H1 (cell line): ENCODE measurements at regions not wholly inside any gene's neighbourhood (a gene's known extent, or its start where the extent isn't known, plus 50 kb on each side); places are given as distances from the start of the nearest gene placed in this dataset.

Source experiments
- CHD7 ChIP-seq: fragments of 300-600 bp; sonication (generic); IDR thresholded peaks from 2 replicates; pipeline ENCODE4 v1.7.1; 2012; ENCODE audit warnings: low read length, moderate library complexity, mild to moderate bottlenecking, inconsistent platforms; ENCODE audit not compliant: insufficient replicate concordance
- POLR2A ChIP-seq, 2 experiments: IDR thresholded peaks; 1 replicate in 1 of 2; 2 replicates in 1 of 2; pipeline ENCODE4 v1.6.1; 2011; ENCODE audit warnings: low read depth in 2 of 2, low read length in 2 of 2, mild to moderate bottlenecking in 2 of 2; ENCODE audit errors: control extremely low read depth in 1 of 2
- RNF2 ChIP-seq: fragments of 200-900, 300-1000 bp; sonication (generic); IDR thresholded peaks from 2 replicates; pipeline ENCODE4 v1.7.1; 2016; ENCODE audit warnings: borderline replicate concordance, low read depth, mild to moderate bottlenecking, antibody characterized with exemption, low read length; ENCODE audit not compliant: poor library complexity, severe bottlenecking; ENCODE audit errors: missing control alignments
- SIN3A ChIP-seq, 2 experiments: IDR thresholded peaks in 1 of 2; conservative IDR thresholded peaks in 1 of 2; 2 replicates each; pipeline ENCODE4 v1.6.1; 2011 to 2012; ENCODE audit warnings: low read length in 2 of 2, improper control_type of control experiment in 1 of 2, low read depth in 1 of 2, mild to moderate bottlenecking in 1 of 2

DNA sequence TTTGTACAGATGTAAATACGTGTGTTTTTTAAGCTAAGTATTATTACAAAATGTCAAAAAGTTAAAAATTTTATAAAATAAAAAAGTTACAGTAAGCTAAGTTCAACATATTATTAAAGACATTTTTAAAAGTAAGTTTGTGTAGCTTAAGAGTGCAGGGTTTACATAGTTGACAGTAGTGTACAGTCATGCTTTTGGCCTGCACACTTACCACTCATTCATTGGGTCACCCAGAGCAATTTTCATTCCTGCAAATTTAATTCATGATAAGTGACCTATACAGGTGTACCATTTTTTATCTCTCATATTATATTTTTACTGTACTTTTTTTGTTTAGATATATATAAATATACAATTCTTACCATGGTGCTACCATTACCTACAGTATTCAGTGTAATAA is 769.9 kb upstream of the SLITRK6 start (continued):
- no peak for TF ChIP-seq CHD7
- no peak for TF ChIP-seq POLR2A (IDR thresholded peaks at IDR 0.05; ENCODE audit: control extremely low read depth in 1 of 2, low read depth in 2 of 2, low read length in 2 of 2)
- no peak for TF ChIP-seq RNF2
- TF ChIP-seq SIN3A (conservative IDR thresholded peaks at IDR 0.05 in 1 of 2, IDR thresholded peaks at IDR 0.05 in 1 of 2; ENCODE audit: low read depth in 1 of 2, low read length in 2 of 2) = no peak
